WERI-Rb-1 (cell line): ENCODE measurements at regions not wholly inside any gene's neighbourhood (a gene's known extent, or its start where the extent isn't known, plus 50 kb on each side); places are given as distances from the start of the nearest gene placed in this dataset.

ENCODE experiments used
- DNase-seq: peaks from one replicate; pipeline ENCODE4 v3.0.0-alpha.2; 2020
- H3K27ac ChIP-seq: fragments of 250-450 bp; sonication (Bioruptor Pico); 2 replicates; pipeline ENCODE4 v1.5.1; 2020; ENCODE audit warnings: mild to moderate bottlenecking, moderate library complexity
- H3K27me3 ChIP-seq: fragments of 250-450 bp; sonication (Bioruptor Pico); 2 replicates; pipeline ENCODE4 v1.5.1; 2021; ENCODE audit warnings: mild to moderate bottlenecking, low read depth, moderate library complexity; ENCODE audit not compliant: insufficient read depth, severe bottlenecking
- H3K36me3 ChIP-seq: fragments of 250-450 bp; sonication (Bioruptor Pico); 2 replicates; pipeline ENCODE4 v1.5.1; 2020; ENCODE audit warnings: mild to moderate bottlenecking, moderate library complexity
- H3K4me3 ChIP-seq: 2 replicates; pipeline ENCODE4 v1.5.1; 2011; ENCODE audit warnings: low read depth, mild to moderate bottlenecking, control low read depth, low read length
- H3K9me3 ChIP-seq: fragments of 250-450 bp; sonication (Bioruptor Pico); 2 replicates; pipeline ENCODE4 v1.5.1; 2021; ENCODE audit warnings: mild to moderate bottlenecking, moderate library complexity; ENCODE audit not compliant: severe bottlenecking
- TF ChIP-seq, protein P1 (sequence below): IDR thresholded peaks from 2 replicates; pipeline ENCODE4 v1.5.1; 2011; ENCODE audit warnings: low read depth, mild to moderate bottlenecking, control low read depth, inconsistent platforms, low read length

DNA sequence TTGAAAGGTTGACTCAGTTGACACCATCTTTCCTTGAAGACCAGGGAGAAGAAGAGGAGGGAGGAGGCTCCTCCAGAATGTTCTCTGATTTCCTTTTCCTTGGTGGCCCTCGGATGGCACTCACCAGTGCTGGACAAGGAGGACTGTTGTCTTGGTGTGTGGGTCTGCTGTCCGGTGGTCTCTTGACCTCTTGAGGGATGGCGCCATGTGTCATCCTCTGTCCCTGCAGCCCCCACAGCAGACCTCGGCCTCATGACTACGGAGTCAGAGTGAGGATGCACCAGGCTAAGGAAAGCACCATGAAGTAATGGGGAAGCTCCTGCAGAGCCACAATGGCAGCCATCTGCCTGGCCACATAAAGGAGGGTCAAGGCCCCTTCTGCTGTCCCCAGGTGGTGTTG lies 475.0 kb downstream of the GLRX3 start:
- peaks cover 7% of the 10 kb centered on the region for H3K9me3 ChIP-seq
- H3K4me3 ChIP-seq = no peak overlapping the region
- no peak for DNase-seq
- H3K36me3 ChIP-seq = no peaks in the 10 kb centered on the region
- no peaks in the 10 kb centered on the region for H3K27me3 ChIP-seq
- TF ChIP-seq, protein P1, sequence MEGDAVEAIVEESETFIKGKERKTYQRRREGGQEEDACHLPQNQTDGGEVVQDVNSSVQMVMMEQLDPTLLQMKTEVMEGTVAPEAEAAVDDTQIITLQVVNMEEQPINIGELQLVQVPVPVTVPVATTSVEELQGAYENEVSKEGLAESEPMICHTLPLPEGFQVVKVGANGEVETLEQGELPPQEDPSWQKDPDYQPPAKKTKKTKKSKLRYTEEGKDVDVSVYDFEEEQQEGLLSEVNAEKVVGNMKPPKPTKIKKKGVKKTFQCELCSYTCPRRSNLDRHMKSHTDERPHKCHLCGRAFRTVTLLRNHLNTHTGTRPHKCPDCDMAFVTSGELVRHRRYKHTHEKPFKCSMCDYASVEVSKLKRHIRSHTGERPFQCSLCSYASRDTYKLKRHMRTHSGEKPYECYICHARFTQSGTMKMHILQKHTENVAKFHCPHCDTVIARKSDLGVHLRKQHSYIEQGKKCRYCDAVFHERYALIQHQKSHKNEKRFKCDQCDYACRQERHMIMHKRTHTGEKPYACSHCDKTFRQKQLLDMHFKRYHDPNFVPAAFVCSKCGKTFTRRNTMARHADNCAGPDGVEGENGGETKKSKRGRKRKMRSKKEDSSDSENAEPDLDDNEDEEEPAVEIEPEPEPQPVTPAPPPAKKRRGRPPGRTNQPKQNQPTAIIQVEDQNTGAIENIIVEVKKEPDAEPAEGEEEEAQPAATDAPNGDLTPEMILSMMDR = no peak
- H3K27ac ChIP-seq = no peak overlapping the region

DNA sequence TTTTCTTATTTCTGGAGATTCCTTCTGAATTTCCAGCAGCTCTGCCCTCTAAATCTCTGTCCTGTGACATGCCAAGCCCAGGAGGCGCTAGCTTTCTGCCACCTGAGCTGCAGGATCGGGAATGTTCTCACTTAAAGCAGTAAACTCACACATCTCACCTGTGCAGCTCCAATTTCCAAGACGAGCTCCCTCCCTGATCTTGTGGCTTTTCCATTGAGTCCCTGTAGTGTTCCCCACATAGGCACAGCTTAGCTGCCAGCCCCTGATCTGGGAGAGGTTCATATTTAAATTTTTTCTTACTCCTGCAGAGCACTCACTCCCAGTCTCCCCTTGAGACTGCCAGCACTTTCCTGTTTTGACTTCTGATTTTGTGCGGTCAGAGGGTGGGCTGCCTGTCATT lies 479.3 kb downstream of the GLRX3 start:
- Histone ChIP-seq H3K36me3 (no peaks in the 10 kb centered on the region), H3K27ac (no peak overlapping the region), H3K27me3 (no peaks in the 10 kb centered on the region), H3K4me3 (no peak overlapping the region), H3K9me3 (peaks cover 7% of the 10 kb centered on the region)
- no peak for DNase-seq
- TF ChIP-seq, protein P1 = no peak

DNA sequence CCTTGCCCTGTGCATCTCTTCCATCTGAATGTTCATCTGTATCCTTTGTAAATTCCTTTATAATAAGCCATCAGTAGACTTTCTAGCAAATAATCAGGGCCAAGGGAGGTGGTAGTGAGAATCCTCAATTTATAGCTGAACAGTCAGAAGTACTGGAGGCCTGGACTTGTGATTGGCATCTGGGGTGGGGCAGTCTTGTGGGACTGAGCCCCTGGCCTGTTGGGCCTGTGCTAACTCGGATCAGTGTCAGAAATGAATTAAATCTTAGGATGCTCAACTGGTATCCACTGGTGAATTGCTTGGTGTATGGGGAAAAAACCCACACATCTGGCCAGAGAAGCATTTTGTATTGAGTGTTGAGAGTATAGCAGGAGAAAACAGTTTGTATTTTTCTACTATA lies 481.8 kb downstream of the GLRX3 start:
- TF ChIP-seq, protein P1 = no peak
- DNase-seq = no peak
- Histone ChIP-seq H3K36me3 (no peaks in the 10 kb centered on the region), H3K9me3 (peaks cover 2% of the 10 kb centered on the region), H3K27me3 (no peaks in the 10 kb centered on the region), H3K4me3 (no peak overlapping the region), H3K27ac (no peak overlapping the region)

DNA sequence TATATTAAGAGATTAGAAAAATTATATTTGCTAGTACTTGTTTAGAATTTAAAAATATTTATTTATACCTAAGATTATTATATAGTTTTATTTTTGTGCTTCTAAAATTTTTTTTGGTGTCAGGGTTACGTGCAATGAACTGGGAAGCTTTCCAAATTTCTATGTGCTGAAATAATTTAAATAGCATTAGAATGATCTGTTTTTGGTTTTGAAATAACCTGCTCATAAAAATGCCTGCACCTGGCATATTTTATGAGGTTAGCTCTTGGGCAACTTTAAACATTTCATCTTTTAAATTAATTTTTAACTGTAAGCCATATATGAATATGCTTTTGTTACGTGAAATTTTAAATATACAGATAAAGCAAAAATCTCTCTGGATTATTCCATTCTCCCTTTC lies 482.5 kb downstream of the GLRX3 start:
- no peak for DNase-seq
- TF ChIP-seq, protein P1 = no peak
- H3K36me3 ChIP-seq = no peaks in the 10 kb centered on the region
- H3K9me3 ChIP-seq = no peaks in the 10 kb centered on the region
- no peak overlapping the region for H3K4me3 ChIP-seq
- H3K27me3 ChIP-seq = no peaks in the 10 kb centered on the region
- H3K27ac ChIP-seq = no peak overlapping the region

DNA sequence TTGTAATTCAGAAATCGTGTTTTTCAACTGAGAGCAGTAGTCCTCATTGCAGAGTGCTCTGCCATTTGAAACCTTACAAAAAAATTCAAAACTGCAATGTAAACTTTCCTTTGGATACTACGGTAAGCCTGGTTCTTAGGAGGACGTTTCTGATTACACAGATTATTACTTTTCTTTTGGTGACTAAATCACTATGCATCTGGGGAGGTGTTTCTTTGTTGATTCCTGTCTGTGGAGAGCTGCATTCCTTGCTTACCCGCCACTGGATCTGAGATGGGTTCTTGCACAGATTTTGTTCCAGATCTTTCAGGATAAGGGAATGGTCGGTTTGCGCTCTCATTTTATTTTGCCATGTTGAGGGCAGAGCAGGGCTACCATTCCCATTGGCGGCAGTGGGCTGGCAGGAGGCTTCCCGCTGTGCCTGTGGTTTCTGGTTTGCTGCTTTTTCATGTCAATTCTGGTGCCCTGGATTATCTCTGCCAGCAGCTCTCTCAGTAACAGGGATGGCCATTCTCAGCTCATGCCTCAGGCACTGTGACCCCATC lies 485.1 kb downstream of the GLRX3 start:
- H3K27me3 ChIP-seq = no peaks in the 10 kb centered on the region
- H3K27ac ChIP-seq = no peak overlapping the region
- H3K36me3 ChIP-seq = no peaks in the 10 kb centered on the region
- TF ChIP-seq, protein P1 = no peak
- H3K9me3 ChIP-seq = no peaks in the 10 kb centered on the region
- no peak overlapping the region for H3K4me3 ChIP-seq
- DNase-seq = no peak

DNA sequence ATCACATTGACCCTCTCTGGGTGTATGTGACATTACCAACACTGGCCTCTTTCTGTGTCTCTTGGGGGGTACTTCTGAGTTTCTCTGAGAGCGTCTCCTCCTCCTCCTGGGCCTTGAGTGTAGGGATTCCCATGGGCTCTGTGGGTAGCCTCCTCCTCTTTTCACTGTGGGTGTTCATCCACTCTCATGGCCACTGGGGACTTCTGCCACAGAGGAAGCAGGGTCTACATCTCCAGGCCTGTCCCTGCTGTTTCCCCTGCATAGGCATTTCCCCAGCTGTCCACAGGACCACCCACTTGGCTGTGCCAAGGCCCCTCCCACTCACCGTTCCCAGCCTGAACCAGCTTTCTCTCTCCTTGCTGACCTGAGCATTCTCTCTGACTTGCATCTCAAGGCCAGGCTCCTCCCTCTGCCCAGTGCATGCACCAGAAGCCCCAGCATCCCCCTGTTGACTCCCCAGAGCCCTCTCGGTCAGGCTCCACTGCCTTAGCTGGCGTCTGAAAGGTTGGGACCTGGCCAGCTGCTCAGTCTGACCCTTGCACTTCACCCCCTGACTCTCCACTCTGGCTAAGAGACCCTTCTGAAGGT lies 487.6 kb downstream of the GLRX3 start:
- DNase-seq = no peak
- no peak overlapping the region for H3K27ac ChIP-seq
- no peaks in the 10 kb centered on the region for H3K27me3 ChIP-seq
- H3K9me3 ChIP-seq = no peaks in the 10 kb centered on the region
- no peak overlapping the region for H3K4me3 ChIP-seq
- TF ChIP-seq, protein P1 = no peak
- no peaks in the 10 kb centered on the region for H3K36me3 ChIP-seq
